Uterus (tissue), 2 donors: ENCODE measurements at regions not wholly inside any gene's neighbourhood (a gene's known extent, or its start where the extent isn't known, plus 50 kb on each side); places are given as distances from the start of the nearest gene placed in this dataset.

ENCODE experiments used
- POLR2A ChIP-seq, 2 donors: fragments of 450-650 bp; IDR thresholded peaks; one replicate each; pipeline ENCODE4 v1.6.1; 2016; ENCODE audit warnings: antibody characterized with exemption in 2 of 2, mild to moderate bottlenecking in 1 of 2, moderate library complexity in 1 of 2
- TF ChIP-seq, protein P1 (sequence below), 4 experiments: fragments of 200-600 bp in 2 of 4; fragments of 450-650 bp in 2 of 4; sonication (generic) in 2 of 4; IDR thresholded peaks; one replicate each; pipeline ENCODE4 v1.5.1; 2016 to 2019; ENCODE audit warnings: antibody characterized with exemption in 4 of 4, mild to moderate bottlenecking in 2 of 4, moderate library complexity in 1 of 4

DNA sequence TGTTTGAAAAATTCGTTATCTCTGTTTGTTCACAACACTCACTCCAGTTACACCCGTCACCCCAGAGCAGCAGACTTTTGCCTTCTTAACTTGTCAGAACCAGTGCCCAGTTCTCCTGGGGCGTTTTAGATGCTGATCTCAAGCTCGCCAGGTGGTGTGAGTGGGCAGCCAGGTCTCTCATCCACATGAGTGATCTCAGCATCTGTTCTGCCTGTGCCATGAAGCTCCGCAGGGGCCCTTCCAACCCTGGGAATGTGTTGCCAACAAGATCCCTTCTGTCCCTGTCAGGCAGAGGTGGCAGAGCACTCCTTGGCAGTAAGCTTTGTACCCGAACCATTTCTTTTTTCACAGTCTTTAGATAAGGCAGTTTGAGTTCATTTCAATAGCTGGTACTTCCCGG, 896.5 kb downstream of the UQCRFS1 start:
- no peak for TF ChIP-seq POLR2A (IDR thresholded peaks at IDR 0.05)
- TF ChIP-seq, protein P1, sequence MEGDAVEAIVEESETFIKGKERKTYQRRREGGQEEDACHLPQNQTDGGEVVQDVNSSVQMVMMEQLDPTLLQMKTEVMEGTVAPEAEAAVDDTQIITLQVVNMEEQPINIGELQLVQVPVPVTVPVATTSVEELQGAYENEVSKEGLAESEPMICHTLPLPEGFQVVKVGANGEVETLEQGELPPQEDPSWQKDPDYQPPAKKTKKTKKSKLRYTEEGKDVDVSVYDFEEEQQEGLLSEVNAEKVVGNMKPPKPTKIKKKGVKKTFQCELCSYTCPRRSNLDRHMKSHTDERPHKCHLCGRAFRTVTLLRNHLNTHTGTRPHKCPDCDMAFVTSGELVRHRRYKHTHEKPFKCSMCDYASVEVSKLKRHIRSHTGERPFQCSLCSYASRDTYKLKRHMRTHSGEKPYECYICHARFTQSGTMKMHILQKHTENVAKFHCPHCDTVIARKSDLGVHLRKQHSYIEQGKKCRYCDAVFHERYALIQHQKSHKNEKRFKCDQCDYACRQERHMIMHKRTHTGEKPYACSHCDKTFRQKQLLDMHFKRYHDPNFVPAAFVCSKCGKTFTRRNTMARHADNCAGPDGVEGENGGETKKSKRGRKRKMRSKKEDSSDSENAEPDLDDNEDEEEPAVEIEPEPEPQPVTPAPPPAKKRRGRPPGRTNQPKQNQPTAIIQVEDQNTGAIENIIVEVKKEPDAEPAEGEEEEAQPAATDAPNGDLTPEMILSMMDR (IDR thresholded peaks at IDR 0.05), result no peak
